ENCODE measurements at regions not wholly inside any gene's neighbourhood (a gene's known extent, or its start where the extent isn't known, plus 50 kb on each side); places are given as distances from the start of the nearest gene placed in this dataset.

GRCh38 chr20:56802805-56803204, 173.7 kb downstream of the TFAP2C start:
- DNase-seq: no peak
- H3K4me1 ChIP-seq (ENCODE audit: low read length): no peaks in the 10 kb centered on the region

GRCh38 chr20:56805313-56805712, 176.2 kb downstream of the TFAP2C start:
- DNase-seq: no peak
- Histone ChIP-seq H3K4me3 (ENCODE audit: low read length) (no peak overlapping the region), H3K9ac (ENCODE audit: low read length) (no peak overlapping the region), H3K4me2 (ENCODE audit: low read depth, low read length, poor library complexity, severe bottlenecking) (no peak overlapping the region), H3K27me3 (ENCODE audit: low read length) (no peaks in the 10 kb centered on the region), H3K4me1 (ENCODE audit: low read length) (no peaks in the 10 kb centered on the region), H3K79me2 (ENCODE audit: low read length) (no peaks in the 10 kb centered on the region), H3K9me2 (replicated peaks; ENCODE audit: insufficient read depth, low read length) (no peaks in the 10 kb centered on the region), H3K36me3 (ENCODE audit: insufficient read depth, low read length) (no peaks in the 10 kb centered on the region), H3K27ac (ENCODE audit: low read length) (no peak overlapping the region), H4K20me1 (ENCODE audit: insufficient read depth, low read depth, low read length) (0 out of 2 replicates have a peak, but pooled peaks cover 3% of the 10 kb centered on the region), H2AFZ (ENCODE audit: low read length) (no peak overlapping the region), H3K9me3 (ENCODE audit: low read length) (no peaks in the 10 kb centered on the region)

More at GRCh38 chr20:56802805-56803204, 173.7 kb downstream of the TFAP2C start:
- H3K27ac ChIP-seq (ENCODE audit: low read length): no peak overlapping the region
- no peaks in the 10 kb centered on the region for H3K36me3 ChIP-seq (ENCODE audit: insufficient read depth, low read length)
- no peaks in the 10 kb centered on the region for H3K9me2 ChIP-seq (replicated peaks; ENCODE audit: insufficient read depth, low read length)
- no peaks in the 10 kb centered on the region for H4K20me1 ChIP-seq (ENCODE audit: insufficient read depth, low read depth, low read length)
- H2AFZ ChIP-seq (ENCODE audit: low read length): no peak overlapping the region
- no peaks in the 10 kb centered on the region for H3K79me2 ChIP-seq (ENCODE audit: low read length)
- no peak overlapping the region for H3K9ac ChIP-seq (ENCODE audit: low read length)
- H3K4me3 ChIP-seq (ENCODE audit: low read length): no peak overlapping the region
- no peak overlapping the region for H3K4me2 ChIP-seq (ENCODE audit: low read depth, low read length, poor library complexity, severe bottlenecking)
- peaks cover 8% of the 10 kb centered on the region for H3K9me3 ChIP-seq (ENCODE audit: low read length)
- H3K27me3 ChIP-seq (ENCODE audit: low read length): peaks cover 5% of the 10 kb centered on the region; the same call in 1 of the 2 replicates

- Histone ChIP-seq H3K4me1 (ENCODE audit: low read length) (no peaks in the 10 kb centered on the region), H2AFZ (ENCODE audit: low read length) (no peak overlapping the region), H3K27me3 (ENCODE audit: low read length) (no peaks in the 10 kb centered on the region), H4K20me1 (ENCODE audit: insufficient read depth, low read depth, low read length) (0 out of 2 replicates have a peak, but pooled peaks cover 3% of the 10 kb centered on the region), H3K4me2 (ENCODE audit: low read depth, low read length, poor library complexity, severe bottlenecking) (no peak overlapping the region), H3K4me3 (ENCODE audit: low read length) (no peak overlapping the region), H3K79me2 (ENCODE audit: low read length) (no peaks in the 10 kb centered on the region), H3K27ac (ENCODE audit: low read length) (no peak overlapping the region), H3K9ac (ENCODE audit: low read length) (no peak overlapping the region), H3K9me2 (replicated peaks; ENCODE audit: insufficient read depth, low read length) (no peaks in the 10 kb centered on the region), H3K36me3 (ENCODE audit: insufficient read depth, low read length) (no peaks in the 10 kb centered on the region), H3K9me3 (ENCODE audit: low read length) (no peaks in the 10 kb centered on the region)
- DNase-seq: no peak
Measured at GRCh38 chr20:56805966-56806365, 176.9 kb downstream of the TFAP2C start.

GRCh38 chr20:56806952-56807517, 177.9 kb downstream of the TFAP2C start:
- Histone ChIP-seq H3K9me3 (ENCODE audit: low read length) (no peaks in the 10 kb centered on the region), H3K9me2 (replicated peaks; ENCODE audit: insufficient read depth, low read length) (no peaks in the 10 kb centered on the region), H3K4me2 (ENCODE audit: low read depth, low read length, poor library complexity, severe bottlenecking) (no peak overlapping the region), H3K79me2 (ENCODE audit: low read length) (no peaks in the 10 kb centered on the region), H2AFZ (ENCODE audit: low read length) (no peak overlapping the region), H3K27ac (ENCODE audit: low read length) (no peak overlapping the region), H3K36me3 (ENCODE audit: insufficient read depth, low read length) (no peaks in the 10 kb centered on the region), H3K9ac (ENCODE audit: low read length) (no peak overlapping the region), H3K4me3 (ENCODE audit: low read length) (no peak overlapping the region), H3K4me1 (ENCODE audit: low read length) (no peaks in the 10 kb centered on the region), H4K20me1 (ENCODE audit: insufficient read depth, low read depth, low read length) (0 out of 2 replicates have a peak, but pooled peaks cover 3% of the 10 kb centered on the region), H3K27me3 (ENCODE audit: low read length) (no peaks in the 10 kb centered on the region)
- DNase-seq: no peak

- Histone ChIP-seq H3K9me2 (replicated peaks; ENCODE audit: insufficient read depth, low read length) (no peaks in the 10 kb centered on the region), H4K20me1 (ENCODE audit: insufficient read depth, low read depth, low read length) (0 out of 2 replicates have a peak, but pooled peaks cover 3% of the 10 kb centered on the region), H3K27me3 (ENCODE audit: low read length) (no peaks in the 10 kb centered on the region), H3K4me3 (ENCODE audit: low read length) (no peak overlapping the region), H3K9me3 (ENCODE audit: low read length) (no peaks in the 10 kb centered on the region), H3K4me1 (ENCODE audit: low read length) (no peaks in the 10 kb centered on the region), H3K36me3 (ENCODE audit: insufficient read depth, low read length) (no peaks in the 10 kb centered on the region), H2AFZ (ENCODE audit: low read length) (no peak overlapping the region), H3K79me2 (ENCODE audit: low read length) (no peaks in the 10 kb centered on the region), H3K27ac (ENCODE audit: low read length) (no peak overlapping the region), H3K9ac (ENCODE audit: low read length) (no peak overlapping the region), H3K4me2 (ENCODE audit: low read depth, low read length, poor library complexity, severe bottlenecking) (no peak overlapping the region)
- DNase-seq: no peak
Measured at GRCh38 chr20:56808117-56808725, 179.1 kb downstream of the TFAP2C start.

- H3K9ac ChIP-seq (ENCODE audit: low read length): no peak overlapping the region
Measured at GRCh38 chr20:56808732-56809131, 179.6 kb downstream of the TFAP2C start.

GRCh38 chr20:56809668-56810067, 180.6 kb downstream of the TFAP2C start:
- no peaks in the 10 kb centered on the region for H3K9me3 ChIP-seq (ENCODE audit: low read length)
- no peaks in the 10 kb centered on the region for H3K9me2 ChIP-seq (replicated peaks; ENCODE audit: insufficient read depth, low read length)
- H3K79me2 ChIP-seq (ENCODE audit: low read length): no peaks in the 10 kb centered on the region
- H4K20me1 ChIP-seq (ENCODE audit: insufficient read depth, low read depth, low read length): 0 out of 2 replicates have a peak, but pooled peaks cover 3% of the 10 kb centered on the region
- H3K4me3 ChIP-seq (ENCODE audit: low read length): no peak overlapping the region
- H3K4me2 ChIP-seq (ENCODE audit: low read depth, low read length, poor library complexity, severe bottlenecking): no peak overlapping the region
- no peaks in the 10 kb centered on the region for H3K36me3 ChIP-seq (ENCODE audit: insufficient read depth, low read length)
- H3K27ac ChIP-seq (ENCODE audit: low read length): no peak overlapping the region
- H3K4me1 ChIP-seq (ENCODE audit: low read length): no peaks in the 10 kb centered on the region
- no peak overlapping the region for H3K9ac ChIP-seq (ENCODE audit: low read length)
- no peak for DNase-seq
- H2AFZ ChIP-seq (ENCODE audit: low read length): no peak overlapping the region
- no peaks in the 10 kb centered on the region for H3K27me3 ChIP-seq (ENCODE audit: low read length)

More at GRCh38 chr20:56808732-56809131, 179.6 kb downstream of the TFAP2C start:
- Histone ChIP-seq H3K36me3 (ENCODE audit: insufficient read depth, low read length) (no peaks in the 10 kb centered on the region), H3K27ac (ENCODE audit: low read length) (no peak overlapping the region), H3K4me1 (ENCODE audit: low read length) (no peaks in the 10 kb centered on the region), H4K20me1 (ENCODE audit: insufficient read depth, low read depth, low read length) (0 out of 2 replicates have a peak, but pooled peaks cover 3% of the 10 kb centered on the region), H3K4me3 (ENCODE audit: low read length) (no peak overlapping the region), H2AFZ (ENCODE audit: low read length) (no peak overlapping the region), H3K9me3 (ENCODE audit: low read length) (no peaks in the 10 kb centered on the region), H3K9me2 (replicated peaks; ENCODE audit: insufficient read depth, low read length) (no peaks in the 10 kb centered on the region), H3K27me3 (ENCODE audit: low read length) (no peaks in the 10 kb centered on the region), H3K4me2 (ENCODE audit: low read depth, low read length, poor library complexity, severe bottlenecking) (no peak overlapping the region), H3K79me2 (ENCODE audit: low read length) (no peaks in the 10 kb centered on the region)
- DNase-seq: no peak

GRCh38 chr20:56810141-56810540, 181.0 kb downstream of the TFAP2C start:
- Histone ChIP-seq H3K4me2 (ENCODE audit: low read depth, low read length, poor library complexity, severe bottlenecking) (no peak overlapping the region), H3K27me3 (ENCODE audit: low read length) (no peaks in the 10 kb centered on the region), H3K4me3 (ENCODE audit: low read length) (no peak overlapping the region), H3K27ac (ENCODE audit: low read length) (no peak overlapping the region), H3K79me2 (ENCODE audit: low read length) (no peaks in the 10 kb centered on the region), H3K36me3 (ENCODE audit: insufficient read depth, low read length) (no peaks in the 10 kb centered on the region), H3K4me1 (ENCODE audit: low read length) (no peaks in the 10 kb centered on the region), H3K9me2 (replicated peaks; ENCODE audit: insufficient read depth, low read length) (no peaks in the 10 kb centered on the region), H4K20me1 (ENCODE audit: insufficient read depth, low read depth, low read length) (0 out of 2 replicates have a peak, but pooled peaks cover 3% of the 10 kb centered on the region), H2AFZ (ENCODE audit: low read length) (no peak overlapping the region), H3K9me3 (ENCODE audit: low read length) (no peaks in the 10 kb centered on the region), H3K9ac (ENCODE audit: low read length) (no peak overlapping the region)
- no peak for DNase-seq

All from Karpas-422 (cell line).